GM19467 (cell line): ENCODE measurements at regions not wholly inside any gene's neighbourhood (a gene's known extent, or its start where the extent isn't known, plus 50 kb on each side); places are given as distances from the start of the nearest gene placed in this dataset.
"Not testable (repeated sequence)": the region's sequence is repeated elsewhere in the genome, so short reads cannot be mapped to it uniquely, and the experiment has no call there.

Experiments
- ATAC-seq: cut with Tn5 transposase; IDR thresholded peaks from one replicate; pipeline ENCODE4 v1.9.1; 2021; ENCODE audit warnings: mild to moderate bottlenecking, moderate library complexity; ENCODE audit not compliant: unreplicated experiment

DNA sequence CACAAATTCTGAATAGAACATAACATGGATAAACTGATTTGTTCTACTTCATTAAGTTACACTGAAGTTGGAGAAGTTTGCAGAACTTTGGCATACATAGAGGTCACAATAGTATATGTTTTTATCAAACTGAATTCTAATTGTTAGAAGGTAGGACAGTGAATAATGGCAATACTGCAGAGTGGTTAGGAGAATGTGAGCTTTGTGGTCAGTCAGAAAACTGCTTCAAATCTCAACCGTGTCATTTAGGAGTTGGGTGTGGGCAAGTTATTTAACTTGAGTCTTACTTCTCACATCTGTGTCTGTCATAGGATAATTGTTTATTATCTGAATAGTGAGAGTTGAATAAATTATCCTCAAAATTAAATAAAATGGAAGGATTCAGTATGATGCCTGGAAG, 374.6 kb upstream of the SYT1 start:
- ATAC-seq, result no peak

DNA sequence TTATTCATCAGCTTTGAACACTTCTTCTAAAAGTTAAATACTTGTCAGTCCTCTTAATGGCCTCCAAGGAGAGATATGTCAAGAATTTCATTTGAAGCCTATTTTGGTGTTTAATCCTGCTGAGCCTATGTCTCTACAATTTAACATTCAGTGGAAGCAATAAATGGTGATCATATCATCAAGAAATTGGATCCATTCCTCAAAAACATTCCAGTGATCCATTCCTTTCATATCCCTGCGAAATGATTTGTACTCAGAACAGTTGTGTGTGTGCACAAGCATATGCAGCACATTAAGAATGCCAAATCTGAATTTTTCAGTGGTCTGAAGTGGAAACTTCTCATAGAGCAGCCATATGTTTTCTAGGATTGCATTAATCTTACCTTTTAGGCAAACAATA, 373.7 kb upstream of the SYT1 start:
- no peak for ATAC-seq

DNA sequence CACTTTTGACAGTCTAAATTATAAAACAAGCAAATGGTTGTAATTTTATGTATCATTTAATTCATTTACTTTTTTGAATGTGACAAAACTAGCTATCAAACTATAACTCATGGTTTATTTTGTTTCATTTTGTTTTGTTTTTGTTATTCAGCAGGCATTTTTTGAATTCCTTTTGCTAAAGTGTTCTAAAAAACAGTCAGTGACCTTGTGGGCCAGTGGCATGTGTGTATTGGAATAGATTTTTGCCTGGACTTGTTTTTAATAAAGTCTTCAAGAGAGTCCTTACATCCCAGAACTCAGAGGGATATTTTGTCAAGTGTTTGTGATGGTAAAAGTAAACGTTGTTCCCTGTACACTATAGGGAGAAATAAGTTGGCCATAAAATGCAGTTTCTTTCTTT, 369.7 kb upstream of the SYT1 start:
- no peak for ATAC-seq

DNA sequence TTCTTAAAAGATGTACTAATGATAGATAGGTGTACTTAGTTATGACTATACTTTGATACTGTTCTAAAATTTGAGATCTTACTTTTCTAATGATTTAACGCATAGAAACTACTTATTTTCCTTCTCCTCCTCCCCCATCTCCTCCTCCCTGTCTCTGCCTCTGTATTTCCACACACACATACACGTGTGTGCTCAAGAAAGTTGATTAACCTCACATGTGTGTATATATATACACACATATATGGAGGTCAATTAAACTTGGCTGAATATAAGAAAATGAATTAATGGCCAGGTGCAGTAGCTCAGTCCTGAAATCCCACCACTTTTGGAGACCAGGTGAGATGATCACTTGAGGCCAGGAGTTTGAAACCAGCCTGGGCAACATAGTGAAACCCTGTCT, 362.7 kb upstream of the SYT1 start:
- no peak for ATAC-seq

DNA sequence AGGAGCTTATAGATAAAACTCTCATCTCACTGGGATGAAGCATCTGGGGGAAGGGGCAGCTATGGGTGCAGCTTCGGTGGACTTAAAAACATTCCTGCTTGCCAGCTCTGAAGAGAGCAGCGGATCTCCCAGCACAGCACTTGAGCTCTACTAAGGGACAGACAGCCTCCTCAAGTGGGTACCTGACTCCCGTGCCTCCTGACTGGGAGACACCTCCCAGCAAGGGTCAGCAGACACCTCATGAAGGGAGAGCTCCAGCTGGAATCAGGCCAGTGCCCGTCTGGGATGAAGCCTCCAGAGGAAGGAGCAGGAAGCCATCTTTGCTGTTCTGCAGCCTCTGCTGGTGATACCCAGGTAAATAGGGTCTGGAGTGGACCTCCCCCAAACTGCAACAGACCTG, 345.2 kb upstream of the SYT1 start:
- ATAC-seq, result no peak

DNA sequence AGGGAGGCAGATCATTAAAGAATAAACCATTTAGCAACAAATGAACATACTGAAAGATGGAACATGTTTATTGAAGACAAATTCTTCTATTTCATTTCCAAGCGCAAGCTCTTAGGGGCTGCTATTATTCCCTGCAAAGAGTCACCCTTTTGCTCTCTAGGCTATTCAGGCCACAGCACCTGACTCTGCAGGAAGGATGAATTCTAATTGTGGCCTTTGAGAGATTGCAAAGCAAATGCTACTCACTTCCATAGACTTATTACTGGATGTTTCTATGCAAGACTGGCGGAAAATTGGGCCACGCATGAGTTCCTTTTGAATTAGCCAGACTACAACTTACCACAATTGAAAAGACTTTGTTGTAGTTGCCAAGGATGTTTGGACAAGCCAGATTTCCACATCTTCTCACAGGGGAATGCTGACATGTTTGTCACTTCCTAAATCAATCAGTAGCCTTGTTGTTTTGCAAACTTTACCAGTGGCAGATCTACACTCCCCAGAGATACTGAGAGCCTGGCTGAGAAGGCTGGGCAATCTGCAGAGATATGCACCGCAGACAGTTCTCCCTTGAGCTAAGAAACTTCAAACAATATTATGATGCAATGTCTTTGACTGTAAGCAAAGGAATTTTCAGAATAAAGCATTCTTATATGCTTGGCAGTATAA, 334.3 kb upstream of the SYT1 start:
- no peak for ATAC-seq

DNA sequence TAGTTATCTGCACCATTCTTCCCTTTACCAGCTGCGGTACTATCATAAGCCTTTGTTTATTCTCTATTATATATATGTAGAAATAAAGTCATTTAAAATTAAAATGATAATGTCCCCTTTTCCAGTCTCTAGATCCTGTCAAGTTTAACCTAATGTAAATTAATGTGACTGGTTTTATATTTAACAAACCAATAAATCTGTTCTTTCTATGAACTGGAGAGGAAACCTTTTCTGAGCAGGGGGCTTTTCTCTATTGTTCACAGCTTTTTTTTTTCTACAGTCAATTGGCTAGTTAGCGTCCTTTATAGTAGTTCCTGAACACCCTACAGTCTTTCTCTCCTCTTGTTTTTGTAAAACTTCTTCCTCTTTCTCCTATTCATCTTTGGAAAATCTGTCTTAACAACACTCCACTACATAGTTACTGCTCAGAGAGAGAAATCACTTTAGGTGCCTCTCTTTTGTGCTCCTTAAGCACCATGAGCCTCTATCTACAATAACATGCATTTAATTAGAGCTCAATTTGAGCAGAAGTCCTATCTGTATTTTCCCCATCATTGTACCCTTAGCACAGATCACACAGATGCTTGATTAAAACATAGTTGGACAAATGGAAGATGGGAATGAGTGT, 332.6 kb upstream of the SYT1 start:
- ATAC-seq, result no peak

DNA sequence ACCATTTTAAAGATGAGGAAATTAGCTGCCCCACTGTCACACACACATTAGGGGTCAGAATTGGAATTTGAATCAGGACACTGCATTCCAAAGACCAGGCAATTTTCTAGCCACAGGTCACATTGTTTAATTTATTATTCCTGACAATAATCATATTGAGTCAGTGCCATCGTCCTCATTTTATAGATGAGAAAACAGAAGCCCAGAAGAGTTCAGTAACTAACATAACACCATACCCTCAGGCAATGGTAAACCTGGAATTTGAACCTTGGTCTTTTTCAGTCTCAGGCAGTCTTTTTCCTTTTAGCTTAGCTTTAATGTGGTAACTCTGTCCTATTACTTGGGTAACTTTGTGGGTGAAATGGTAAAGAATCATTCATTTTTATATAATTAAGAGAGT, 330.3 kb upstream of the SYT1 start:
- ATAC-seq, result no peak

DNA sequence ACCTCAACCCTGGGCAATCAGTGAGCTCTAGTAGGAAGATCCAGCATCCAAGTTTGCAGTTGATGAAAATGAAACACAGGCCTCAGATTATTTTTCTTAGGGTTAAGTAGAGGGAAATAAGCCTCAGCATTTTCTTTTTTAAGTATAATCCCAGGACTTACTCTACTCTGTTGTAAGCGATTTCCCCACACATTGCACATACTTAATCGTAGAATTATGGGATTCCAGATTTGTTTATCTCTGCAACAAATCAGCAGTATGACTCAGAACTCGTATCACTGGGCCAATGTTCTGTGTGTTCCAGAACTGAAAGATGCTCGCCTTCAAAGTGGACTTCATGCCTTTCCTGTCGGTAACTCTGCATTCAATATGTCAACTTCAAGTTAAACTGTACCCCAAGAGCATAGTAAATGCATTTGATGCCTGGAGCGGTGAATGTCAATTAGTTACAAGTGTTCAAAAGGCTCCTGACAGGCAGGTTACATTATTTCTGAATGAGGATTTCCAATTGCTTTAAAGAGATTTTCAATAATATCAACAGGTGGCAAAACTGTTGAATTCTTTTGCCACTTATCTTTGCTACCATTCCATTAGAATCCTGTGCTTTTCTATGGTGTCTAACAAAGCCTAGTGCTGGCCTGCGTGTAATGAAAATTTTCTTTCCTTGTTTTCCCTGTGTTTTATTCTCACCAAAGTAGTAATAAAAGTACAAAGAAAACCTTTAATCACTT, 323.8 kb upstream of the SYT1 start:
- ATAC-seq, result no peak

DNA sequence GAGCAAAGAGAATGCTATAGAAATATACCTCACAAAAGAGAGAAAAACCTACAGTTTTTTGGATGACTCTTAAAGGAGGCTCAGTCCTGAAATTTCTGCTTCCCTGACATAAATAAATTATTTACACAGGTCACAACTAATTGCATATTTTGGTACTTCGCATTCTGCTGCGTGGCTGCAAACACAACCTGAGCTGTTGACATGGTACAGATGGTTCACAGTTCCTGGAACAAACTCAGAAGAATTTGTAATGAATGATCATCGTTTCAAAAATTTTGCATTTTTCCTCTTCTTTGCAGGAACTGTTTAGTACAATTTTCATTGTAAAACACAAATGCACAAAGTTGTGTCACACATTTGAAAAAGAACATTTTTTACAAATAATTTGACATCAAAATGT, 313.7 kb upstream of the SYT1 start:
- no peak for ATAC-seq

DNA sequence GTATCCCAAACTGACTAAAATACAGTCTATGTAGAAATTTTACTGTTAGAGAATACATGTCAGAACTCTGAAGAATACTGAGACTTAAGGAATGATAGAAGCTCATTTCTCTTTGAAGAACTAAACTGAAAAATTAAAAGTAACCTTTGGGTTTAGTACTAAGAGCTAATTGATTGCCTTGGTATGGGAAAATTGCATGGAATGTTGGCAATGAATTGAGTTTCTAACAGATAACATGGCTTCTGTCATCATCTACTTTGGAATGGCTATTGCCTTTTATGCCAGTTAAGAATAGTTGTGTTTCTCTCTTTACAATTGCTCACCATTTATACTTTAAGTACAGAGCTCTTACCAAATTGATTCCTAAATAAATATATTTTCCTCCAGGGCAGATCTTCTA, 308.8 kb upstream of the SYT1 start:
- no peak for ATAC-seq

DNA sequence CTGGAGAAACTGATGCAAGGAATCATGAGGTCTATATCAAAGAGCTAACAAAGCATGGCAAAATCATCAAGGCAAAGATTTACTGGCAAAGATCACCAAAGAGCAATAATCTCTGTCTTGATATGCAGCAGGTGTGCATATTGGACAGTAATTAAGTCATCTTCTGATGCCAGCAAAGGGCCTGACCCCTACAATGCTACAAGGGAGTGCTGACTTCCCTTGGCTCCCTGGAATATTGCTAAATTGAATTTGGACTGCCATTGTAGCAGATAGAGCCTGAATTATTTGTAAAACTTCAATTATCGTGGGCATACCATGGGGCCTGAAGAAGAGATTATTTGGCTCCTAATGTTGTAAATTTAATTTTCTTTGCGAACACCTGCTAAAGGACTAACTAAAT, 307.9 kb upstream of the SYT1 start:
- ATAC-seq, result no peak

DNA sequence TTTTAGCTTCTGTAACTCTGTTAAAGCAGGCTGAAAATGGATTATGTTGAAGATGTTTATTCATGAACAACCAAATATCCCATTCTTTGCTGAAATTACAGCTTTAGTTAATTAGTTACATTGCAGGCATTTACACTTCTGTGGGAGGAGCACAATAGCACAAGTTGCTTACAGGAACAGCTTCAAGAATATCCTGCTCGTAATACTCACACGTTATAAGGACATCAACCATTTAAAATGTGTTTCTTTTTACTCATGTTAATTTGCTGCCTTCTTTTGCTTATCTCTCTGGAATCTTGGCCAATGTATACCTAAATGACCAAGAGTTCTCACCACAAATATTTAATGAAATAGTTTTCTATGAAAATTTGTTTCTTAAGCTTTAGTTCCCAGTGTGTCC, 305.2 kb upstream of the SYT1 start:
- ATAC-seq, result no peak

DNA sequence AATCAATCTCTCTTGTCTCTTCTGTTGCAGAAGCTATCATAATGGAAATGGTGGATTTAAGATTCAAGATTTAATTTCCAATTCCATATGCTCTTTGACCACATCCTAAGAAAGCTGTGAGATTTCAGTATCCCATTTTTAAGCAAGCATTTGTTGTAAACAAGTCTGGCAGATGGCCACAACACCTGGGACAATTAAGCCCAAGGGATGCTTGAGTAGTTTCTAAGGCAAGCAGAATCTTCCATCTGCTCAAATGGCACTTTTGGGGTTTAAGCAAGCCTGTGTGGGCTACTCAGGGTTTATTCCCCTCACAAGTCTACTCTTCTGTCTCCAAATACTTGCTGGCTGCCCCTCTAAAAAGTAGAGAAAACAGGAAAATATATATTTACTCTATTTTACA, 304.7 kb upstream of the SYT1 start:
- no peak for ATAC-seq

DNA sequence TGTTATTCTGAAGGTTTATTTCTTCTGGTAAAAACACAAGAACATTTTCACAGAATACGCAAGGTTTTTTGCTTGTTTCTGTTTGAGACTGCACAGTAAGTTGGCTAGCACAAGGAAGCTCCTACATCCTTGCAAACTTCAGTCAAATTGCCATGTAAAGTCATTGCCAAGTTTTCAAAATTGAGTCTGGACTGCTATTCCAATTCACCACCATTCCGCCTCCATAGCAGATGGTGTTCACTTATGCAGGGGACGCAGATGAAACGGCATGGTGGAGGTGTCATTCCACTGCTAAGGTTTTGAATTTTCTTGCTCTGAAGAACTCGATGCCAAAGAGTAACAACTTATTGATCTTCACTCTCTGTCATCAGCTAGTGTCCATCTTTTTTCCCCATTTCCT, 303.9 kb upstream of the SYT1 start:
- ATAC-seq, result no peak

DNA sequence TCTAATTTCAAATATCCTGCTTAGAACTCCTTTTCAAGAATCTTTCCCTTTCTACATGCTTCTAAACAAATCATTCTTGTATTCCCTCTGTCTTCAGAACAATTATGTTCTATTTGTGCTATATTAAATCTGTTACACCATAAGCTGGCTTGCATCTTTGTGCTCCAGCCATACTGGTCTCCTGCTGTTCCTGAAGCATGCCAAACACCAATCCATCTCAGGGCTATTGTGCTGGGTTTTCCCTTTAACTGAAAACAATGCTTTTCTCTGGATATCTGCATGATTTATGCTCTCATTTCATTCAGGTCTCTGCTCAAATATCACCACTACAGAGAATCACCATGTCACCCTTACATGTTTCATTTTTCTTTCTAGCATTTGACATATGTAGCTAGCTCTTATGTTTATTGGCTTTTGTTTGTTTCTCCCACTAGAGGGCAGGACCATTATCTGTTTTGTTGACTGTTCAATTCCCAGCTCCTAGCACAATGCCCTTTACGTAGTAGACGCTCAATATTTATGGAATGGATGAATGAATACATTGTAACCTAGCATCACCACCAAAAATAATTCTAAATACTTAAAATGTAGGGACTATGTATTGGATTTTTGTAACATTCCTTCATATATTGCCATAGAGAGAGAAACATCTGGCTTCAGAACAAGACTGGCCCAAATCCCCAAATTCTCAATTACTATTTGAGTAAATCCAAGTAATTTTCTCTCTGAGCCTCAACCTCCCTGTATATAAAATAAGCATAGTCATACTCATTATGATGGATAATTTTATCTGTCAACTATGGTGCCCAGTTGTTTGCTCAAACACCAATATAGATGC, 302.0 kb upstream of the SYT1 start:
- ATAC-seq, result no peak

DNA sequence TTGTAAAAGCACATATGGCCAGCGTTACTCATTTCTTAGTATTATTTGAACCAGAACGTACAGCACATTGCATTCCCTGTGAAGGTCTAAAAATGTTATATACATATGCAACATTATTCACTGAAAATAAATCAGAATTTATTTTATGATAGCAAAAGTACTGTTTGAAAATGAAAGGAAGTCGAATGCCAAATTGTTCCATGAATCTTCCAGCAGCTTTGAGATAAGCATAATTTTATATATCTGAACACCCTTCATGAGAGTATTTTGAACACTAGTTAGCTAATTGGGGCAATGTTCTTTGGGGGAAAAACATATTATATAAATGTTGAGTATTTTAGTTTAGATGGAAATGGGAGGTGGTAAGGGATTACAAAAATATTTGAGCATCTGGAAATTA, 300.7 kb upstream of the SYT1 start:
- ATAC-seq, result no peak

DNA sequence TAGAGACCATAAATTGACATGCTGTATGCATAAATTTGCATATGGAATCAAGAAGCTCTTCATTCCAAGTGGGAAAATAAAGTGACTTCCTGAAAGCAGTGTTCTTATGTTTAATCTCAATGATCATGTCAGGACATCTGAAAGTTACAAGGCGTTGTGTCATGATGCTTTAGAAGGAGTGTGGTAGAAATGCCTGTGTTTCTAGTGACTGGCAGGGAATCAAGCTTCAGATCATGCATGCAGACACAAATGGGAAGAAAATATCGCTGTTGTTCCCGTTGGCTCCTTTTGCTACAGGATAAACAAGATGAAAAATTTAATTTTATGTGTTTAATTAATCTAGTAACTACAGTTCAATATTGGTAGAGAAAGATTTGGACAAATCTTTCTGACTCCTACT, 298.1 kb upstream of the SYT1 start:
- ATAC-seq, result no peak

DNA sequence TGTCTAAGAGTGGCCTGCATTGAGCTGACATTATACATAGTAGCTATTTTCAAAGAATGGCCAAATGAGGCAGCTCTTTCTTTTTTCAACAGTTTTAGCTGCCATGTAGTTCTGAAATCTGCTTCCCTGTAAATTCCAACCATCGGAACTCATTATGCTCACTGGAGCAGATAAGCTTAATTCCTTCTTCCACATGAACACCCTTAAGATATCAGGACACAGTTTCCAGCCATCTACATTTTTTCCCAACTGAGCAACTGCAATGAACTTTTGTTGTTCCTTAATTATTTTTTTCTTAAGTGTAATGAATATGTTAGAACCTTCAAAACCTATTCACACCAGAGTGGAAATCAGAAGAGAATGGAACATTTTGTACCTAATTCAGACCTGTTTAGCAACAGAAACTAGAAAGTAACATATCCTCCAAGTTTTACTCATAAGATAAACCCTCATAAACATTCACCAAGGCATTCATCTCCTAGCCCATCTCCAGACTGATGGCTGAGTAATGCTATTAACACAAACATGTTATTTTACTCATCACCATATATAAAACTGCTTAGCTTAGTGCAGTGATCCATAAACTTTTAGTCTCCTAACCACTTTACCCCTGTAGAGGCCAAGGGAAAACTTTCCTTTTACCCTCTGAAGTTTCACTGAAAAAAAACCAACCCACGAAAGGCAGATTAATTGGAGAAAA, 296.1 kb upstream of the SYT1 start:
- no peak for ATAC-seq

DNA sequence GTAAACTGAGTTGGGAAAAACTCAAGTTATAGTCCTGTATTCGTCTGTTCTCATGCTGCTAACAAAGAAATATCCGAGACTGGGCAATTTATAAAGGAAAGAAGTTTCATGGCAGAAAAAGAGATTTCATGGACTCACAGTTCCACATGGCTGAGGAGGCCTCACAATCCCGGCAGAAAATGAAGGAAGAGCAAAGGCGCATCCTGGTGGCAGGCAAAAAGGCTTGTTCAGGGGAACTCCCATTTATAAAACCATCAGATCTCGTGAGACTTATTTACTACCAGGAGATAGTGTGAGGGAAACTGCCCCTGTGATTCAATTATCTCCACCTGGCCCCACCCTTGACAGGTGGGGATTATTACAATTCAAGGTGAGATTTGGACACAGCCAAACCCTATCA, 292.6 kb upstream of the SYT1 start:
- ATAC-seq, result no peak

DNA sequence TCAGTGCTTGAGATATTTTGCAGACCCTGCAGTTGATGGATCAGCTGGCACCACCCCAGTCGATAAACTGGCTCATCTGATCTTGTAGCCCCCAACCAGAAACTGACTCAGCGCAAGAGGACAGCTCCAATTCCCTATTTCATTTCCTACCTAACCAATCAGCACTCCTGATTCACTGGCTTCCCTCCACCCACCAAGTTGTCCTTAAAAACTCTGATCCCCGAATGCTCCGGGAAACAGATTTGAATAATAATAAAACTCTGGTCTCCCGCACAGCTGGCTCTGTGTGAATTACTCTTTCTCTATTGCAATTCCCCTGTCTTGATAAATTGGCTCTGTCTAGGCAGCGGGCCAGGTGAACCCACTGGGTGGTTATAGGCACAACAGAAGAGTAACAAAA, 289.4 kb upstream of the SYT1 start:
- ATAC-seq, result not testable (repeated sequence)
